WTC11 (cell line): ENCODE measurements at regions not wholly inside any gene's neighbourhood (a gene's known extent, or its start where the extent isn't known, plus 50 kb on each side); places are given as distances from the start of the nearest gene placed in this dataset.

ENCODE experiments used
- ATAC-seq: fragments of 200-7000 bp; cut with Tn5 transposase; 2 replicates; pipeline ENCODE4 v1.10.0; 2021; ENCODE audit warnings: mild to moderate bottlenecking, moderate library complexity
- CTCF ChIA-PET: fragments of 300-600 bp; sonication (Branson Sonifier 250); formaldehyde crosslinking; loops from one replicate; lab custom pipeline; 2021; ENCODE audit warnings: antibody characterized with exemption; lab: Charles Lee
- POLR2A ChIA-PET: fragments of 350-600 bp; sonication (Branson Sonifier 250); formaldehyde crosslinking; loops from one replicate; lab custom pipeline; 2021; ENCODE audit warnings: antibody characterized with exemption; lab: Charles Lee
- DNase-seq: peaks from one replicate; pipeline ENCODE4 v3.0.0; 2021; ENCODE audit warnings: low spot score
- H3K27ac Mint-ChIP-seq: 2 replicates; pipeline ENCODE4 v1.8.0; 2021; ENCODE audit warnings: mixed read lengths
- H3K27me3 Mint-ChIP-seq: 2 replicates; pipeline ENCODE4 v1.8.0; 2021; ENCODE audit warnings: low read depth, mild to moderate bottlenecking, moderate library complexity, mixed read lengths
- H3K36me3 Mint-ChIP-seq: 2 replicates; pipeline ENCODE4 v1.8.0; 2021; ENCODE audit warnings: mixed read lengths
- H3K4me1 Mint-ChIP-seq: 2 replicates; pipeline ENCODE4 v1.8.0; 2022; ENCODE audit warnings: mixed read lengths
- H3K4me3 Mint-ChIP-seq: 2 replicates; pipeline ENCODE4 v1.8.0; 2021; ENCODE audit warnings: mild to moderate bottlenecking, moderate library complexity, mixed read lengths
- H3K9me3 Mint-ChIP-seq: 2 replicates; pipeline ENCODE4 v1.8.0; 2021; ENCODE audit warnings: mixed read lengths
- CREB1 ChIP-seq: sonication (generic); formaldehyde crosslinking; IDR thresholded peaks from 2 replicates; pipeline ENCODE4 v1.8.0; 2023; ENCODE audit warnings: mild to moderate bottlenecking, missing genetic modification reagents
- E2F1 ChIP-seq: sonication (generic); formaldehyde crosslinking; IDR thresholded peaks from 2 replicates; pipeline ENCODE4 v1.8.0; 2022; ENCODE audit warnings: mild to moderate bottlenecking, missing genetic modification reagents
- ERG ChIP-seq: fragments of 250-450 bp; sonication (Bioruptor Pico); IDR thresholded peaks from 2 replicates; pipeline ENCODE4 v1.8.0; 2021; ENCODE audit warnings: mild to moderate bottlenecking
- GABPB1 ChIP-seq: sonication (generic); formaldehyde crosslinking; IDR thresholded peaks from 2 replicates; pipeline ENCODE4 v1.8.1; 2023; ENCODE audit warnings: mild to moderate bottlenecking, missing genetic modification reagents
- GRHL2 ChIP-seq: fragments of 250-450 bp; sonication (Bioruptor Pico); IDR thresholded peaks from 2 replicates; pipeline ENCODE4 v1.8.0; 2022; ENCODE audit warnings: mild to moderate bottlenecking, moderate library complexity; ENCODE audit not compliant: insufficient replicate concordance, severe bottlenecking
- HMGA2 ChIP-seq: fragments of 250-450 bp; sonication (Bioruptor Pico); IDR thresholded peaks from 2 replicates; pipeline ENCODE4 v1.4.0; 2021; ENCODE audit warnings: mild to moderate bottlenecking, moderate library complexity
- NFATC4 ChIP-seq: fragments of 250-450 bp; sonication (Bioruptor Pico); IDR thresholded peaks from 2 replicates; pipeline ENCODE4 v1.9.0; 2021; ENCODE audit warnings: mild to moderate bottlenecking
- NR1H2 ChIP-seq: sonication (generic); formaldehyde crosslinking; IDR thresholded peaks from 2 replicates; pipeline ENCODE4 v1.9.0; 2021; ENCODE audit warnings: mild to moderate bottlenecking, moderate library complexity, missing genetic modification reagents
- NR3C1 ChIP-seq: sonication (generic); formaldehyde crosslinking; conservative IDR thresholded peaks from 2 replicates; pipeline ENCODE4 v1.8.1; 2023; ENCODE audit warnings: low read depth, mild to moderate bottlenecking, missing genetic modification reagents
- PRDM15 ChIP-seq: sonication (generic); formaldehyde crosslinking; IDR thresholded peaks from 2 replicates; pipeline ENCODE4 v1.8.0; 2022; ENCODE audit warnings: missing genetic modification reagents
- PREB ChIP-seq: sonication (generic); formaldehyde crosslinking; IDR thresholded peaks from 2 replicates; pipeline ENCODE4 v1.8.1; 2022; ENCODE audit warnings: mild to moderate bottlenecking, missing genetic modification reagents, moderate library complexity, borderline replicate concordance
- TCF7 ChIP-seq: sonication (generic); formaldehyde crosslinking; IDR thresholded peaks from 2 replicates; pipeline ENCODE4 v1.8.0; 2022; ENCODE audit warnings: mild to moderate bottlenecking, low read depth, missing genetic modification reagents, moderate library complexity
- TP53 ChIP-seq: sonication (generic); formaldehyde crosslinking; IDR thresholded peaks from 2 replicates; pipeline ENCODE4 v1.8.1; 2023; ENCODE audit warnings: mild to moderate bottlenecking, missing genetic modification reagents
- USF1 ChIP-seq: sonication (generic); formaldehyde crosslinking; IDR thresholded peaks from 2 replicates; pipeline ENCODE4 v1.8.0; 2022; ENCODE audit warnings: mild to moderate bottlenecking, missing genetic modification reagents
- ZBTB43 ChIP-seq: sonication (generic); formaldehyde crosslinking; IDR thresholded peaks from 2 replicates; pipeline ENCODE4 v1.8.1; 2023; ENCODE audit warnings: mild to moderate bottlenecking, missing genetic modification reagents
- ZMAT4 ChIP-seq: fragments of 250-450 bp; sonication (Bioruptor Pico); IDR thresholded peaks from 2 replicates; pipeline ENCODE4 v1.9.0; 2021; ENCODE audit warnings: mild to moderate bottlenecking
- ZNF263 ChIP-seq: sonication (generic); formaldehyde crosslinking; IDR thresholded peaks from 2 replicates; pipeline ENCODE4 v1.8.1; 2022; ENCODE audit warnings: low read depth, mild to moderate bottlenecking, moderate library complexity, missing genetic modification reagents

GRCh38 chr1:29685387-29685786 lies 449.1 kb downstream of the PTPRU start:
- H3K36me3 Mint-ChIP-seq, result no peaks in the 10 kb centered on the region
- DNase-seq, result no peak
- ChIA-PET POLR2A (no interaction called here), CTCF (interaction anchor here (0.9 to 6.3 kb wide), 2 partner anchors 18 to 107 kb away, joined by 3 to 35 read pairs; no protein-coding TSS in a partner anchor)
- peaks cover 27% of the 10 kb centered on the region for H3K4me1 Mint-ChIP-seq
- H3K27me3 Mint-ChIP-seq, result no peaks in the 10 kb centered on the region
- no peaks in the 10 kb centered on the region for H3K9me3 Mint-ChIP-seq
- TF ChIP-seq PREB (CRISPR knock-in tag) (no peak), ZNF263 (CRISPR knock-in tag) (no peak), USF1 (CRISPR knock-in tag) (no peak), ZMAT4 (no peak), CREB1 (CRISPR knock-in tag) (no peak), NR3C1 (CRISPR knock-in tag) (no peak), E2F1 (CRISPR knock-in tag) (no peak), PRDM15 (CRISPR knock-in tag) (no peak), NFATC4 (no peak), GRHL2 (CRISPR knock-in tag) (no peak), ZBTB43 (CRISPR knock-in tag) (no peak), GABPB1 (no peak), NR1H2 (CRISPR knock-in tag) (no peak), HMGA2 (CRISPR knock-in tag) (no peak), ERG (CRISPR knock-in tag) (no peak), TP53 (CRISPR knock-in tag) (no peak), TCF7 (no peak)
- no peak overlapping the region for H3K27ac Mint-ChIP-seq
- H3K4me3 Mint-ChIP-seq, result no peak overlapping the region
- no peak for ATAC-seq
